ENCODE measurements at regions not wholly inside any gene's neighbourhood (a gene's known extent, or its start where the extent isn't known, plus 50 kb on each side); places are given as distances from the start of the nearest gene placed in this dataset.

- H3K4me1 Mint-ChIP-seq (ENCODE audit: low read depth): peaks cover 56% of the 10 kb centered on the region
- H3K27me3 Mint-ChIP-seq: no peaks in the 10 kb centered on the region
- no peaks in the 10 kb centered on the region for H3K36me3 Mint-ChIP-seq (ENCODE audit: low read depth)
- ATAC-seq (ENCODE audit: poor library complexity) (no peak), DNase-seq (peak in 1 of 14 experiments; percentile 16)
- H3K36me3 ChIP-seq (ENCODE audit: insufficient read depth, low read length): no peaks in the 10 kb centered on the region
- no peak overlapping the region for H3K4me3 ChIP-seq (ENCODE audit: low read length)
- H3K9me3 Mint-ChIP-seq: no peaks in the 10 kb centered on the region
- ChIA-PET POLR2A (interaction anchor here (1.8 to 2.2 kb wide), 4 partner anchors 31 to 95 kb away, joined by 6 to 10 read pairs (median 8); no protein-coding TSS in a partner anchor), CTCF (interaction anchor here (1.2 kb wide), 1 partner anchor 99 kb away, joined by 3 read pairs; no protein-coding TSS in a partner anchor)
- peak overlapping the region; percentile 17 for H3K27ac Mint-ChIP-seq
- TF ChIP-seq CTCF (IDR thresholded peaks at IDR 0.05): no peak
- H3K4me1 ChIP-seq (ENCODE audit: insufficient read depth, low read length): peaks cover 38% of the 10 kb centered on the region
- H3K27me3 ChIP-seq (ENCODE audit: control insufficient read depth in 1 of 2, insufficient read depth in 2 of 2, low read length in 2 of 2): no peaks in the 10 kb centered on the region
- H3K4me3 Mint-ChIP-seq: no peak overlapping the region
- no peak overlapping the region for H3K27ac ChIP-seq (ENCODE audit: low read depth in 1 of 2, low read length in 2 of 2)
- intact Hi-C loops (cut with DNase I, micrococcal nuclease): loop anchor here in 1 of 2 experiments (2.0 kb wide), 2 partner anchors 27 to 75 kb away; no protein-coding TSS in a partner anchor
- H3K9me3 ChIP-seq (ENCODE audit: control insufficient read depth in 1 of 2, insufficient read depth in 1 of 2, low read length in 2 of 2): peaks cover 0 to 7% of the 10 kb centered on the region in 2 experiments
These were observed 93.8 kb upstream of the CXCR4 start for GRCh38 chr2:136211701-136212100.

DNA sequence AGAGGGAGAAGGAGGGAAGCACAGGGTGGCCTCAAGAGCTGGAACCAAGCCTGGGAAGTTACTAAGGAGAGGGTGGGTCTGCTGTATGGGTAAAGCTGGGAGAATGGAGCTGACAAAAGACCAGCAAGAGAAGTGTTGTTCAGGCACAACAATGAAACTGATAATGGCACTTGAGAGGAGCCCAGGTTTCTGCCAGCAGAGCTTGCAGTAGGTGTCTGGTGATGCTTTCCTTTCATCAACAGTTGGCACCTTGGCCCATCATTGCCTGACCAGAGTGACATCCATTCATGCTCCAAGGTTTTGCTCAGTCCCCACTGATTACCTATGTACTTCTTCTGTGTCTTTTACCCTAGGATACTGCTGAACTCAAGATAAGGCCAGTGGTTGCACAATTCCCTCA is 92.9 kb upstream of the CXCR4 start:
- Histone ChIP-seq H3K27ac (ENCODE audit: low read depth in 1 of 2, low read length in 2 of 2) (no peak overlapping the region), H3K27me3 (ENCODE audit: control insufficient read depth in 1 of 2, insufficient read depth in 2 of 2, low read length in 2 of 2) (no peaks in the 10 kb centered on the region), H3K4me1 (ENCODE audit: insufficient read depth, low read length) (peaks cover 40% of the 10 kb centered on the region), H3K9me3 (ENCODE audit: control insufficient read depth in 1 of 2, insufficient read depth in 1 of 2, low read length in 2 of 2) (peaks cover 0 to 7% of the 10 kb centered on the region in 2 experiments), H3K36me3 (ENCODE audit: insufficient read depth, low read length) (no peaks in the 10 kb centered on the region), H3K4me3 (ENCODE audit: low read length) (no peak overlapping the region)
- Mint-ChIP-seq H3K4me3 (no peak overlapping the region), H3K36me3 (ENCODE audit: low read depth) (no peaks in the 10 kb centered on the region), H3K9me3 (no peaks in the 10 kb centered on the region), H3K27ac (no peak overlapping the region), H3K4me1 (ENCODE audit: low read depth) (peaks cover 60% of the 10 kb centered on the region), H3K27me3 (no peaks in the 10 kb centered on the region)
- ChIA-PET POLR2A (no interaction called here), CTCF (interaction anchor here (1.2 kb wide), 1 partner anchor 100 kb away, joined by 3 read pairs; no protein-coding TSS in a partner anchor)
- intact Hi-C loops (cut with DNase I, micrococcal nuclease): no loop called here
- DNase-seq (no peak), ATAC-seq (ENCODE audit: poor library complexity) (no peak)
- TF ChIP-seq CTCF (IDR thresholded peaks at IDR 0.05): no peak

DNA sequence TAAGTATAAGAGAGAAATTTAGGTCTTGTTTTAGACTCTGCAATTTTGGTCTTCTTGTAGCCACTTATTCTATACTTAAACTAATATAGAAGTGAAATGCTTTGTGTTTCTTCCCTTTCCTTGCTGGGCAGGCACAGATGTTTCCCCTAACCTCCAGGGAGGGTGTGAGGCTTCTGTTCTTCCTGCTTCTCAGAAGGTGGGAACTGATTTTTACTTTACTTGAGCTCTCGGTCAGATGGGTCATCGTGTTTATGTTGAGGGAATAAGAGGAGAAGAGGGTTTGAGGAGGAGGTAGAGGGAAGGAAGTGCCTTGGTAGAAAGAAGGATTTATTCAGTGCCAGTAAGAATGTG is 92.5 kb upstream of the CXCR4 start:
- Mint-ChIP-seq H3K4me3 (no peak overlapping the region), H3K27ac (no peak overlapping the region), H3K4me1 (ENCODE audit: low read depth) (peaks cover 60% of the 10 kb centered on the region), H3K9me3 (no peaks in the 10 kb centered on the region), H3K27me3 (no peaks in the 10 kb centered on the region), H3K36me3 (ENCODE audit: low read depth) (no peaks in the 10 kb centered on the region)
- no peaks in the 10 kb centered on the region for H3K36me3 ChIP-seq (ENCODE audit: insufficient read depth, low read length)
- no peak overlapping the region for H3K27ac ChIP-seq (ENCODE audit: low read depth in 1 of 2, low read length in 2 of 2)
- H3K9me3 ChIP-seq (ENCODE audit: control insufficient read depth in 1 of 2, insufficient read depth in 1 of 2, low read length in 2 of 2): peaks cover 0 to 7% of the 10 kb centered on the region in 2 experiments
- intact Hi-C loops (cut with DNase I, micrococcal nuclease): no loop called here
- peaks cover 40% of the 10 kb centered on the region for H3K4me1 ChIP-seq (ENCODE audit: insufficient read depth, low read length)
- ChIA-PET POLR2A (no interaction called here), CTCF (no interaction called here)
- no peak for TF ChIP-seq CTCF (IDR thresholded peaks at IDR 0.05)
- H3K27me3 ChIP-seq (ENCODE audit: control insufficient read depth in 1 of 2, insufficient read depth in 2 of 2, low read length in 2 of 2): no peaks in the 10 kb centered on the region
- H3K4me3 ChIP-seq (ENCODE audit: low read length): no peak overlapping the region
- no peak for DNase-seq
- no peak for ATAC-seq (ENCODE audit: poor library complexity)
